Fibroblast of mammary gland (primary cell): ENCODE measurements at regions not wholly inside any gene's neighbourhood (a gene's known extent, or its start where the extent isn't known, plus 50 kb on each side); places are given as distances from the start of the nearest gene placed in this dataset.

ENCODE experiments used
- DNase-seq: peaks from one replicate; pipeline ENCODE4 v3.0.0-alpha.2; 2010; ENCODE audit warnings: low read depth
- H3K4me3 ChIP-seq: 2 replicates; pipeline ENCODE4 v1.5.1; 2011; ENCODE audit warnings: low read depth, mild to moderate bottlenecking, low read length, moderate library complexity; ENCODE audit not compliant: control insufficient read depth
- TF ChIP-seq, protein P1 (sequence below): conservative IDR thresholded peaks from 2 replicates; pipeline ENCODE4 v1.5.1; 2011; ENCODE audit warnings: low read depth, low read length, inconsistent platforms; ENCODE audit not compliant: control insufficient read depth, insufficient read depth

DNA sequence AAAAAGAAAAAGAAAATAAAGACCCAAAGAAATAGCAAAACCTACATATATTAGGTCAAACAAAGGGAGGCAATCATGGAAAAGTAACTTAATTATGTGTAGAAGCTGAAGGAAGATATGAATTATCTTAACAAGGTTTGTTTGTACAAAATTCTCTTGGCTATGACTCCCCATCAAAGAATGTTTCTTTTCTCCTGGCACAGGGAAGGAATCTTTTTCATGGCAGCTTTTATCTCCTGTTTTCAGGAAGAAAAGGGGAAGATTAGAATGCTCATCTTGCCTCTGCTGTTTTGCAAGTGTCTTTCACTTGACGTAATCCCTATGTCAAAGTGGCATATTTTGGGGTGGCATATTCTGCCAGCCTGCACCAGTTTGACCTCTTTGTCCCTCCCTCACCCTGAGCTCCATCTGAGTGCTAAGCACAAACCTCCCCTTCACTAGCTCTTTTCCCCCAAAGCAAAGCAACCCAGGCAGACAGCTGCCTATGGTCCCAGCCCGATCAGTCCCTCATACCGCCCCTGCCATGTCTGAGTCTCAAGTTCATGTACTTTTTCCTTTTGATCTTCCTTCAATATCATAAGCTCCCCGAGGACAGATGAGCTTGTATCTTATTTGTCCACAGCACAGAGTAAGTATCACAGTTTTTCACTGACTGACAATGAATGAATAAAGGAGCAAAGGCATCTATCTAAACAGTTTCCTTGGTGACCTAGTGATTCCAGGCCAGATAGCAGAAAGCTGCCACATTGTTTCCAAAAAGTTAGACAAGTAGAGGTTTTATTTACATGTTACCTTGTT, 242.8 kb upstream of the ANKRD55 start:
- TF ChIP-seq, protein P1, sequence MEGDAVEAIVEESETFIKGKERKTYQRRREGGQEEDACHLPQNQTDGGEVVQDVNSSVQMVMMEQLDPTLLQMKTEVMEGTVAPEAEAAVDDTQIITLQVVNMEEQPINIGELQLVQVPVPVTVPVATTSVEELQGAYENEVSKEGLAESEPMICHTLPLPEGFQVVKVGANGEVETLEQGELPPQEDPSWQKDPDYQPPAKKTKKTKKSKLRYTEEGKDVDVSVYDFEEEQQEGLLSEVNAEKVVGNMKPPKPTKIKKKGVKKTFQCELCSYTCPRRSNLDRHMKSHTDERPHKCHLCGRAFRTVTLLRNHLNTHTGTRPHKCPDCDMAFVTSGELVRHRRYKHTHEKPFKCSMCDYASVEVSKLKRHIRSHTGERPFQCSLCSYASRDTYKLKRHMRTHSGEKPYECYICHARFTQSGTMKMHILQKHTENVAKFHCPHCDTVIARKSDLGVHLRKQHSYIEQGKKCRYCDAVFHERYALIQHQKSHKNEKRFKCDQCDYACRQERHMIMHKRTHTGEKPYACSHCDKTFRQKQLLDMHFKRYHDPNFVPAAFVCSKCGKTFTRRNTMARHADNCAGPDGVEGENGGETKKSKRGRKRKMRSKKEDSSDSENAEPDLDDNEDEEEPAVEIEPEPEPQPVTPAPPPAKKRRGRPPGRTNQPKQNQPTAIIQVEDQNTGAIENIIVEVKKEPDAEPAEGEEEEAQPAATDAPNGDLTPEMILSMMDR = no peak
- no peak overlapping the region for H3K4me3 ChIP-seq
- no peak for DNase-seq

GRCh38 chr5:56471707-56472106, 238.6 kb upstream of the ANKRD55 start:
- no peak for DNase-seq
- no peak overlapping the region for H3K4me3 ChIP-seq
- TF ChIP-seq, protein P1 = no peak

DNA sequence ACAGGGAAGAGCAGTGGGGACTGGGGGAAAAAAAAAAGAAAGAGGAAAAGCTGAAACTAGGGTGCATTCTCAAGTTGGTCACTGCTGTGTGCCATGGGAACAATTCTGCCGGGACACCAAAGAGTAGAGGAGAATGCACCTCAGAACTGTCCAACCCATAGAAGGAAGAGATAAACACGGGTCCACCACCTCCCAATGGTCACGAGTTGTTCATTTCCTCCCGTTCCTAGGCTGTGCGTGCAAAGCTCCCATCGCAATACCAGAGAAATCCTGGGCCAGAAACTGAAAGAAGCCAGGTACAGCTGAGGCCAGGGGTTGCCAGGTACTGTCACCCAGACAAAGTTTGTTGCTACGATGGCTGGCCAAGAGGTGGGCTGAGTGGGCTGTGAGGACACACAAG, 236.9 kb upstream of the ANKRD55 start:
- TF ChIP-seq, protein P1 = no peak
- H3K4me3 ChIP-seq = no peak overlapping the region
- no peak for DNase-seq

- DNase-seq = no peak
- H3K4me3 ChIP-seq = no peak overlapping the region
- TF ChIP-seq, protein P1 = no peak
Measured at GRCh38 chr5:56468277-56468676, 235.1 kb upstream of the ANKRD55 start.

GRCh38 chr5:56467176-56467717, 234.1 kb upstream of the ANKRD55 start:
- H3K4me3 ChIP-seq = no peak overlapping the region
- no peak for DNase-seq
- TF ChIP-seq, protein P1 = no peak

- H3K4me3 ChIP-seq = no peak overlapping the region
- TF ChIP-seq, protein P1 = no peak
- no peak for DNase-seq
Measured at GRCh38 chr5:56466136-56466816, 233.1 kb upstream of the ANKRD55 start.
